ENCODE measurements at regions not wholly inside any gene's neighbourhood (a gene's known extent, or its start where the extent isn't known, plus 50 kb on each side); places are given as distances from the start of the nearest gene placed in this dataset.

DNA sequence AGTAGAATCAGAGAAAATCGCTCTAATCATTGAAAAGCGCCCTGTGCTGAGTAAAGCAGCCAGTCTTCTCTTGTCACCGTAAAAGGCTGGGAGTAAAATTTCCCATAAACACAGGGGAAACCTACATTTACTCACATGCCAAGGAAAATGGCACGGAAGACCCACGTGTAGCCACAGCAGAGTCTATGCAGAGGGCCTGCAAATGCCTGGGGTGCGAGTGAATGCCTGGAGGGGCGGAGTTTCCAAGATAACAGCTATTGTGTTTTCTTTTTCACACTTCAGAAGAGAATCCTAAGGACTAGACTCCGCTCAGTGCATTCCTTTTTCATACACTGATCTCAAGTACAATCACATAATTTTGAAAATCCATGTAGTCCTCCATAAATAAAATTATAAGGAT lies 159.9 kb upstream of the FOXN3 start:
- TF ChIP-seq FOXP2 (optimal IDR thresholded peaks at IDR 0.05; ENCODE audit: borderline replicate concordance, extremely low read depth, extremely low read length, insufficient read depth) = no peak

DNA sequence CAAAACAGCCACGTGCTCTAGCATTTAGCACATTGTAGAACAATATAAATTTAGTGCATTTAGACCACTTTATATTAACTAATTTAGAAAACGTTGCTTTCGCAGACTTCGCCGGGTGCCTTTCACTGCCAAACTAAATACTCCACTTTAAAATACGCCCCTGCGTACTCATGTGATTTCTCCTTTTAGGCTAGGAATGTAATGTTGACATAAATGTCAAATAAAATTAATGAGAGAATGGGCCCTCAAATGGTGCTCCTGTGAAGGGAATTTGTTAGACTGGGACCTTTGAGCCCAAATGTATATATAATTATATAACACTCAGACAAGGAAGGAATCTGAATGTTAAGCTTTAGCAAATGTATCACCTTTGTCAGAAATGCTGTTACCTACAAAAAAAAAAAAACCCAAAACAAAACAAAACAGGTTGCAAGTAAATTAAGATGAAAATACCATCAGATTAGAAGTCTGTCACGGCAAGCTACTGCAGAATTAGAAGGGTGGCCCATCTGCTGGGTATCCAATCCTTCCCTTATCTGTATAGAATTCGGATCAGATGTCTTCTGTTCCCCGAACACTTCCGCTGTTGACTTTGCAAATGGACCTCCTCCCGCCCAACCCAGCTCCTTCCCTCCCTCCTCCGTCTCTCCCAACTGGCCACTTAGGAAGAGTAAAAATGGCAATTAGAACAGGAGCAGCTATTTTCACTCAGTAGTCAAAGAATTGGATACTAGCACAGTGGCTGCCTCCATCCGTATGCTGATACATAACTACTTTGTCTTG lies 159.3 kb upstream of the FOXN3 start:
- no peak for TF ChIP-seq POLR2AphosphoS5 (IDR thresholded peaks at IDR 0.05; ENCODE audit: low read depth, low read length)
- TF ChIP-seq SIN3A (IDR thresholded peaks at IDR 0.05; ENCODE audit: borderline replicate concordance, insufficient read depth, low read length) = no peak
- no peak for TF ChIP-seq TAF1 (IDR thresholded peaks at IDR 0.05; ENCODE audit: borderline replicate concordance, insufficient read depth, low read length)
- TF ChIP-seq FOXP2 (optimal IDR thresholded peaks at IDR 0.05; ENCODE audit: borderline replicate concordance, extremely low read depth, extremely low read length, insufficient read depth) = no peak
- TF ChIP-seq, protein P1, sequence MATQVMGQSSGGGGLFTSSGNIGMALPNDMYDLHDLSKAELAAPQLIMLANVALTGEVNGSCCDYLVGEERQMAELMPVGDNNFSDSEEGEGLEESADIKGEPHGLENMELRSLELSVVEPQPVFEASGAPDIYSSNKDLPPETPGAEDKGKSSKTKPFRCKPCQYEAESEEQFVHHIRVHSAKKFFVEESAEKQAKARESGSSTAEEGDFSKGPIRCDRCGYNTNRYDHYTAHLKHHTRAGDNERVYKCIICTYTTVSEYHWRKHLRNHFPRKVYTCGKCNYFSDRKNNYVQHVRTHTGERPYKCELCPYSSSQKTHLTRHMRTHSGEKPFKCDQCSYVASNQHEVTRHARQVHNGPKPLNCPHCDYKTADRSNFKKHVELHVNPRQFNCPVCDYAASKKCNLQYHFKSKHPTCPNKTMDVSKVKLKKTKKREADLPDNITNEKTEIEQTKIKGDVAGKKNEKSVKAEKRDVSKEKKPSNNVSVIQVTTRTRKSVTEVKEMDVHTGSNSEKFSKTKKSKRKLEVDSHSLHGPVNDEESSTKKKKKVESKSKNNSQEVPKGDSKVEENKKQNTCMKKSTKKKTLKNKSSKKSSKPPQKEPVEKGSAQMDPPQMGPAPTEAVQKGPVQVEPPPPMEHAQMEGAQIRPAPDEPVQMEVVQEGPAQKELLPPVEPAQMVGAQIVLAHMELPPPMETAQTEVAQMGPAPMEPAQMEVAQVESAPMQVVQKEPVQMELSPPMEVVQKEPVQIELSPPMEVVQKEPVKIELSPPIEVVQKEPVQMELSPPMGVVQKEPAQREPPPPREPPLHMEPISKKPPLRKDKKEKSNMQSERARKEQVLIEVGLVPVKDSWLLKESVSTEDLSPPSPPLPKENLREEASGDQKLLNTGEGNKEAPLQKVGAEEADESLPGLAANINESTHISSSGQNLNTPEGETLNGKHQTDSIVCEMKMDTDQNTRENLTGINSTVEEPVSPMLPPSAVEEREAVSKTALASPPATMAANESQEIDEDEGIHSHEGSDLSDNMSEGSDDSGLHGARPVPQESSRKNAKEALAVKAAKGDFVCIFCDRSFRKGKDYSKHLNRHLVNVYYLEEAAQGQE (IDR thresholded peaks at IDR 0.05; ENCODE audit: insufficient read depth in 1 of 2, low read depth in 2 of 2, low read length in 2 of 2) = no peak

DNA sequence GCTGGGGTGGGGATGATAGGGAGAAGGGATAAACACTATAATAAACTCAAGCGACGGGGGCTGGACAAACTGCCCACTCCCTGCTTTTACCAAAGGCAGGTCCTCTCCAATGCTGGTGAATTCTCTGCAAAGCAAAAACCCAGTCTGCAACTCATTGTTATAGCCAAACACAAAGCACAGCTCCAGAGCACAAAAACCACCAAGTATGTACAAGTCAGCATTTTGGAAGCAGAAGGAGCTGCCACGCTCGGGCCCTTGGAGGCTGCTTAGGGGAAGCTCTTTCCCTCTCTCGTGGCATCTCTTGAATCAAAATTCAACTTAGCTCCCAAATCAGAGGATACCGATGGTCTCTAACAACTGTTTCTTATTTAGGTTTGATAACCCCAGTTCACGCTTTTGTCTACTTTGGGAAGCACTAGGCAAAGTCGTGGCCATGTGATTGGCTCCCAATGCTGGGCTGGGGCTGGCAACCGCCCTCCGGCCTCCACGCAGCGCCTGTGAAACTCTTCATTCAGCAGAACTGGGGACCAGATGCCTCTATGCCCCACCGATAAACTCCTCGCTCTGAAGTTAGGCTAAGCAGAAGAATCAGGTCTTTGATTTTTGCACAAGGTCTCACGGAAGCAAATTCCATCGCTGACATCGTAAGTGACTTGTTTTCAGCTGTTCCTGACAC lies 158.5 kb upstream of the FOXN3 start:
- TF ChIP-seq POLR2AphosphoS5 (IDR thresholded peaks at IDR 0.05; ENCODE audit: low read depth, low read length) = no peak
- TF ChIP-seq FOXP2 (optimal IDR thresholded peaks at IDR 0.05; ENCODE audit: borderline replicate concordance, extremely low read depth, extremely low read length, insufficient read depth) = no peak
- no peak for TF ChIP-seq SIN3A (IDR thresholded peaks at IDR 0.05; ENCODE audit: borderline replicate concordance, insufficient read depth, low read length)
- TF ChIP-seq TAF1 (IDR thresholded peaks at IDR 0.05; ENCODE audit: borderline replicate concordance, insufficient read depth, low read length) = no peak
- TF ChIP-seq, protein P1 (IDR thresholded peaks at IDR 0.05; ENCODE audit: insufficient read depth in 1 of 2, low read depth in 2 of 2, low read length in 2 of 2) = no peak

DNA sequence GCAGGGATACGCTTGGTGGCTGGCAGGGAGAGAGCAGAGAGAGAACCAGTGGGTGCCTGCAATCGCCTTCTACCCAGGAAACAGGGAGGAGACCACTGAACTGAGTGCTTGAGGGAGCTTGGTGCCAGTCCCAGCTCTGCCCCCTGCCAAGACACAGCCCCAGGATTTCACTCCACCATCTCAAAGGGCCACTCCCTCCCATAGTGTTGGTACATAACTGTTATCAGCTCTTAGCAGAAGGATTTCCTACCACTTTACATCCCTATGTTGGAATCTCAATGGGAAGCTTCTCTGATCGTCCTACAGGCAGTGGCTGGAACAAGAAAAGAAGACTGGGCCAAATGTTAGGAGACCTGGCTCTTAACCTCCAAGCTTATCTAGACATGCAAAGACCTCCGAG lies 157.4 kb upstream of the FOXN3 start:
- TF ChIP-seq SIN3A (IDR thresholded peaks at IDR 0.05; ENCODE audit: borderline replicate concordance, insufficient read depth, low read length) (no peak), TAF1 (IDR thresholded peaks at IDR 0.05; ENCODE audit: borderline replicate concordance, insufficient read depth, low read length) (no peak), FOXP2 (optimal IDR thresholded peaks at IDR 0.05; ENCODE audit: borderline replicate concordance, extremely low read depth, extremely low read length, insufficient read depth) (no peak), POLR2AphosphoS5 (IDR thresholded peaks at IDR 0.05; ENCODE audit: low read depth, low read length) (no peak)
- TF ChIP-seq, protein P1 (IDR thresholded peaks at IDR 0.05; ENCODE audit: insufficient read depth in 1 of 2, low read depth in 2 of 2, low read length in 2 of 2) = no peak

DNA sequence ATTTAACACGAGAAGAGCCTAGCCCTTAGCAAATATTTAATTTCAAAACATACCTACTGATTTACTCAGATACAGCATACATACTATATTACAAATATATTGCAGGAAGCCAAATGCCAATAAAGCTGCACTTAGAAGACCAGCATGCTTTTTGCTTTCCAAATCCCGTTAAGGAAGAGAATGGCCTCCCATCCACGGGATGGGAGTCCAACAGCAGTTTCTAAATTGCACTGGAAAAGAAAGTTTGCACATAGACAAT lies 156.3 kb upstream of the FOXN3 start:
- TF ChIP-seq FOXP2 (optimal IDR thresholded peaks at IDR 0.05; ENCODE audit: borderline replicate concordance, extremely low read depth, extremely low read length, insufficient read depth) (no peak), POLR2AphosphoS5 (IDR thresholded peaks at IDR 0.05; ENCODE audit: low read depth, low read length) (no peak), TAF1 (IDR thresholded peaks at IDR 0.05; ENCODE audit: borderline replicate concordance, insufficient read depth, low read length) (no peak)
